NCI-H128 (cell line): ENCODE measurements at regions not wholly inside any gene's neighbourhood (a gene's known extent, or its start where the extent isn't known, plus 50 kb on each side); places are given as distances from the start of the nearest gene placed in this dataset.
"Not testable (repeated sequence)": the region's sequence is repeated elsewhere in the genome, so short reads cannot be mapped to it uniquely, and the experiment has no call there.

Experiments
- DNase-seq: peaks from one replicate; lab custom pipeline; 2025; ENCODE audit not compliant: unreplicated experiment; lab: John Stamatoyannopoulos, UW

DNA sequence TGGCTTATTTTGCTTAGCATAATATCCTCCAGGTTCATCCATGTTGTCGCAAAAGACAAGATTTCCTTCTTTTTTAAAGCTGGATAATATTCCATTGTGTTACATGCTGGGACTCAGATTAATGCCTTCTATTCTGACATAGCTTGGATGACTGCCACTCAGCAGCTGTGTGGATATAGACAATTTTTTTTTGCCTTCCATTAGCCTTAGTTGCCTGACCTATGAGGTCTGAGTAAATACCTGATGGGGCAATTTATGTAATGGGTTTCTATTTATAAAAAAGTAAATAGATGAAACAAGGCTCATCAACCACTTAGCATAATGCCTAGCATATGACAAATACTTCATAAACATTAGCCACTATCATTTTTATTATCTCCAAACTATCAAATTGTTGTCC lies 515.4 kb downstream of the ZNF674 start:
- peak; percentile 30 for DNase-seq

DNA sequence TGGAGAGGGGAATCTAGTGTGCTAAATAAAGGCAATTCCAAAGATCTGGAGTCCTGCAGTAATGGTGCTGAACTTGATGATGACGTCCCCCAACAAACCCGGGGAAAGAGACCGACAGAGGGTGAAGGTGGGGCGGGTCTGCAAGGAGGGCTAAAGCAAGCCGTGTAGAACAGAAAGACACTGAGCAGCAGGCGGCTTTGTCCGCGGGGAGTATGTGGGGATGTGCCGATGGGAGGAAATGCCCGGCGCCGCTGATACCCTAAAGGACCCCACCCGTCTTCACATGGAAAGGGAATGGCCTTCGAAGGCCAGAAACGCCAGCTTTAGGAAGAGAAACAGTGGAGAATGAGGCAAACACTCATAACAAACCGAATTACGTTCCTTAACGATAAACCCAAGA lies 528.9 kb downstream of the ZNF674 start:
- DNase-seq, result no peak

DNA sequence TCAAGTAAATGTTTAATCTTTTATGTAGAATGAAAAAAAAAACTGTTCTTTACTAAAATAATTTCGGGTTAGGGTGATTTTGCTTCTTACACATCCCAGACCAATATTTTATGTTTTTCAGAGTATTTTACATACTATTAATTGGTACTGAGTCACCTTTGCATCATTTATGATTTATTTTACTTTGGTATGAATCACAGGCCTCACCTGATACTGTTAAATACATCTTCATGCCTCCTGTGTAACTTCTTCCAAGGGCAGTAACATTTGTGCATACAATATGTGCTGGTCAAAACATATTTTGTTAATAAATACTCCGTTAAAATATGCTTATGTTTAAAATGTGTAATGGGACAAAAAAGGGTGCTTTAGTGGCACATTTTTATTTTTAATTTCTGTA lies 529.6 kb downstream of the ZNF674 start:
- no peak for DNase-seq

DNA sequence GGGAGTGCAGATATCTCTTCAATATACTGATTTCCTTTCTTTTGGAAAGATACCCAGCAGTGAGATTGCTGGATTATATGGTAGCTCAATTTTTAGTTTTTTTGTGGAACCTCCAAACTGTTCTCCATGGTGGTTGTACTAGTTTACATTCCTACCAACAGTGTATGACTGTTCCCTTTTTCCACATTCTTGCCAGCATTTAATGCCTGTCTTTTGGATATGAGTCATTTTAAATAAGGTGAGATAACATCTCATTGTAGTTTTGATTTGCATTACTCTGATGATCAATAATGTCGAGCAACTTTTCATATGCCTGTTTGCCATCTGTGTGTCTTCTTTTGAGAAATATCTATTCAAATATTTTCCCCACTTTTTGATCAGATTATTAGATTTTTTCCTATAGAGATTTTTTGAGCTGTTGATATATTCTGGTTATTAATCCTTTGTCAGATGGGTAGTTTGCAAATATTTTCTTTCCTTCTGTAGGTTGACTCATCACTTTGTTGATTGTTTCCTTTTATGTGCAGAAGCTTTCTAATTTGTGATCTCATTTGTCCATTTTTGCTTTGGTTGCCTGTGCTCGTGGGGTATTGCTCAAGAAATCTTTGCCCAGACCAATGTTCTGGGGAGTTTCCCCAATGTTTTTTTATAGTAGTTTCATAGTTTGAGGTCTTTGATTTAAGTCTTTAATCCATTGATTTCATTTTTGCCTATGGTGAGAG lies 552.7 kb downstream of the ZNF674 start:
- DNase-seq, result no peak

DNA sequence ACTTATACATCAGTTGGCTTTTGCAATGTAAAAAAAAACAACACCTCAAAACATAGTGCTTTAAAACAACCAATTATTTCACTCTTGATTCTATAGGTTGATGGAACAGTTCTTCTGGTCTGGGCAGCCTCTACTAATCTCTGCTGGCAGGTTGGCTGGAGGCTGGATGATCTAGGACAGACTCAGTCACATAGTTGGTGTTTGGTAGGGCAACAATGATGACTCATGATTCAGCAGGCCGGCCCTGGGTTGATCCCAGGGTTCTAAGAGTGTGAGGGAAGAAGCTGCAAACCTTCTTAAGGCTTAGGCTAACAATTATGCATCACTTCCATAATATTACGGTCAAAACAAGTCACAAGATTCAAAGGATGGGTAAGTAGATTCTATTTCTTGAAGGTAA lies 558.2 kb downstream of the ZNF674 start:
- DNase-seq, result no peak

DNA sequence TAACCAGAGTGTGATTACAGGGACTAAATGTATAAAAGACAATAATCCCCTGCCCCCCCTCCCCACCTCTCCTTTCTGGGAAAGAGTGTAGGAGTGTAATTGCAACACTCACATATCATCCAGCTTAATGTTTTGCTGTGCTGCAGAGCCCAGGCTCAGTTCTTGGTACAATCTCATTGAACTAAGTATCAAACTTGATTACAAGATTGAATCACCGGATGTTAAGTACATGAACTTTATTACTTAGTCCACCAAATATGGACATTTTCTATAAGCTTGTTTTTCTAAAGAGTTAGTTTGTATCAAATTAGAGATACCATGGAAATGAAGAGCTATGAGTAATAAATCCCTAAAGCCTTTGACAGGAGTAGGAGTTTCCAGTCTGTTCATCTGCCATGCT lies 559.1 kb downstream of the ZNF674 start:
- DNase-seq, result no peak

DNA sequence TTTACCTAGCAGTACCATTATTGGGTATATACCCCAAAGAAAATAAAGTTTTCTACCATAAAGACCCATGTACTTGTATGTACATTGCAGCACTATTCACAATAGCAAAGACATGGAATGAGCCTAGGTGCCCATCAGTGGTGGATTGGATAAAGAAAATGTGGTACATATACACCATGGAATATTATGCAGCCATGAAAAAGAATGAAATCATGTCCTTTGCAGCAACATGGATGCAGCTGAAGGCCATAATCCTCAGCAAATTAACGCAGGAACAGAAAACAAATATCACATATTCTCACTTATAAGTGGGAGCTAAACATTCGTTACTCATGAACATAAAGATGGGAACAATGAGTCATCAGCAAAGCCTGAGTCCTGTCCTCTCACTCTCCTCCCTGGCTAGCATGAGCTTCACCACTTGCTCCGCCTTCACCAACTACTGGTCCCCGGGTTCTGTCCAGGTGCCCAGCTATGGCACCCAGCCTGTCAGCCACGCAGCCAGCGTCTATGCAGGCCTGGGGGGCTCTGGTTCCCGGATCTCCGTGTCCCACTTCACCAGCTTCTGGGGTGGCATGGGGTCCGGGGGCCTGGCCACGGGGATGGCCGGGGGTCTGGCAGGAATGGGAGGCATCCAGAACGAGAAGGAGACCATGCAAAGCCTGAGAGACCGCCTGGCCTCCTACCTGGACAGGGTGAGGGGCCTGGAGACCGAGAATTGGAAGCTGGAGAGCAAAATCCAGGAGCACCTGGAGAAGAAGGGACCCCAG lies 562.1 kb downstream of the ZNF674 start:
- not testable (repeated sequence) for DNase-seq

DNA sequence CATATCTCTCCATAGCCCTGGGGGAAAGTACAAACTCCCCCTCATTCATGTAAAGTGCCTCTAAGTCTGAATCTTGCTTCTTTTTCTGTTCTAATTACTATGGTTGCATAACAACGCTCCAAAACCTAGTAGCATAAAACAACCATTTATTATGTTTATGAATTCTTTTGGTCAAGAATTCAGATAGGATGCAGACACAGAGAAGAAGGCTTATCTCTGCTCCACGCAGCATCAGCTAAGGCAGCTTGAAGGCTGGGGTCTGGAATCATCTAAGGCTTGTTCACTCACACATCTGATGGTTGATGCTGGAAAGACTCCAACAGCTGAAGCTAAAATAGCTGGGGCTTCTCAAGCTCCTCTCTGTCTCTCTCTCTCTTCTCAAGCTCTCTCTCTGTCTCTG lies 564.5 kb downstream of the ZNF674 start:
- no peak for DNase-seq

DNA sequence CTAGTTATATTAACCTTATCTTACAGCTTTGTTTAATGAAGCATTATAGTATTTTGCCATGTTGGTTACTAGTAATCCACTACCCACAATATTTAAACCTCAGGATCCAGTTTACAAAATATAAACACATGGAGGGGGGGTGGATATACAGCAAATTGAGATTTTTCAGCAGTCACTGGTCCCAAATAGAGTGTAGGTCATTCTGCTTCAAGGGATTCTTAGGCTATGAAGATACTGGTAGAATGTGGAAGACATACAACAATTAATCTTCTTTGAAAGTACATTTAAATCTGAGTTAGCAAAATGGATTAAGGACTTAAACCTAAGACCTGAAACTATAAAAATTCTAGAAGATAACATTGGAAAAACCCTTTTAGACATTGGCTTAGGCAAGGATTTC lies 569.6 kb downstream of the ZNF674 start:
- no peak for DNase-seq

DNA sequence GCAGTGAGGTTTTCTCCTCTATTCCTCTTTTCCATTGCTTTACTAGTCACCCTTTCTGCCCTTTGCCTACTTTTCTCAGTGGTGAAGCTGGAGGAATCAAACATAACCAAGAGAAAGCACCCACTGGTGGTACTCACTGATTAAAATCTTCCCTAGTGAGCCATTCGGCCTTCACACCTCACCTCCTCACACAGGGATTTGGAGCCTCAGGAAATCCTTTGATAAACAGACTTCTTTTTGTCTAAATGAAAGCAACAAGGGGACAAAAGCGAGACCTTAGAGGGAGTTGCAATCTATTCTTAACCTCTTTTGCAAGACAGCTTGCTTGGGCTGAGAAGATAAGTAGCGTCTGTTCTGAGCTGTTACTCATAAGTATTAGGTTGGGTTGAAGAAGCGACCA lies 572.6 kb downstream of the ZNF674 start:
- DNase-seq, result no peak

DNA sequence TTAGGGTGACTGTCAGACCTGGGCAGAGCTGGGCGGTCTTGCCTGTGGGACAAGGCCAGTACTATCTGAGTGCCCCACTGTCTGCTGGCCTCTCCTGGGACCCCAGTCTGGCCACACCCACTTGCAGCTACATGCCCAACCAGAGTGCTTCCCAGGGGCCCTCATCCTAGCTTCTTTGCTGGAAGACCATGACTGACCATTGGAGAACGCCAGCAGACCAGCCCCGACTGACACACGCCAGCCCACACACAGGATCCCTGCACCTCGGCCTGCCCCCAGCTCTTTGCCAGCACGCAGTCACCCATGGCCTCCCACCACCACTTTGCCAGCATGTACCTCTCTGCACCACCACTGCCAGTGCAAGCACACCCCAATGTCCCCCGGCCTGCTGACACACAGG lies 585.7 kb downstream of the ZNF674 start:
- no peak for DNase-seq

DNA sequence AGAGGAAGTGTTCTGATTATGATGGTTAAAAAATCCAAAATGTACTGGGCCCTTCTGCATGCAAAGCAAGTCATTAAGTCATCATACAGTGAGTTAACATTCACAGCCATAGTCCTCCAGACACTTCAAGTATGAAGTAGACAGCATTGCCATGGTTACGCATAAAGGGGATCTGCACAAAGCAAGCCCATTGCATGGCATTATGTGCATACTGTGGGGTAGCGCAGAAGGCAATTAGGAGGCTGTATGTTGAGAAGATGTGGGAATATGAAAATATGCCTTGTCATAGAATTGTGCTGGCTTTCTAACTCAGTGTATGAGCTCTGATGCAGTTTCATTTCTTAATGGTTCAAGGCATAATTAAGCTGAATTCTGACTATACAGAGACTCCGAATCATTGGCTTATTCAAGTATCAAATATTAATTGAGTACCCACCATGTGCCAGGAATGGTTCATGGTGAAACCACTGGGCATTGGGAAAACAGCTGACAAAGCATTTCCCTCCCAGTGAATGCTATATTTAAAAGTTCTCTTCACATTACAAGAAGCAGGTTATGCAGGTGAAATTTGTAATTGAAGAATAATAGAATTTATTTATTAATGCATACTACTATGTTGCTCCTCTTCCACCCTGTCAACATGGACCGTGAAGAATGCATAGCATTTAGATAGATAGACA lies 588.9 kb downstream of the ZNF674 start:
- no peak for DNase-seq

DNA sequence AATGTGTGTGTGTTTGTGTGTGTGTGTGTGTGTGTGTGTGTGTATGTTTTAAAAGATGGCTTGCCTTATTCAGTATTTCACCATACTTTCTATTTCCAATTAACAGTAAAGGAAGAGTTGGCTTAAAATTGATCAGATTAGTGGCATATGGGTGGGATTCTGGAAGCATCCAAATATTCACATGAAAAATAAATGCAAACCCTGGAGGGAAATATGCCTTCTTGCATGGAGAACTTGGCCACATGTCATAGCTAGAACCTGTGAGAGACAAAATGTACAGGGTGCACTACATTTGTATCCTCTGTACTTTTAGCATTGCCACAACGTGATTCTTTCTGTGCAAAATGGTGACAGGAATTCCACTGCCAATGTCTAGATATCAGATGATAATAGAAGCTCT lies 589.6 kb downstream of the ZNF674 start:
- no peak for DNase-seq

DNA sequence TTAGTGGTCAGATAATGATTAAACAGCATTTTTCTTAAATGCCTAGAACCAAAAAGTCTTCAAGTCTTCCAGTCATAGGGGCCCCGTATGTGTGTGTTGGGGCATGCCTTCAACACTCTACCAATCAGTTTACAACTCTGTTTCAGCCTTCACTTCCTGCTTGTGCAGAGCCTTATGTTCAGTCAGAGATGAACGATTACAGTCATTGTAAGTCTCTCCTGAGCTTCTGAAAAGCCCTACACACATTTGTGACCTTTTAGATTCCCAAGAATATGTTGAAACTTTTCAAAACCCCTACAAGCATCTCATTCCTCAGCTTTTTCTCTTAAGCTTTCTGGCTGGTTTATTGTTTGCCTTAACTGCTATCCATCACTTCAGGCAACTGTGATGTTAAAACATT lies 591.2 kb downstream of the ZNF674 start:
- DNase-seq, result no peak

DNA sequence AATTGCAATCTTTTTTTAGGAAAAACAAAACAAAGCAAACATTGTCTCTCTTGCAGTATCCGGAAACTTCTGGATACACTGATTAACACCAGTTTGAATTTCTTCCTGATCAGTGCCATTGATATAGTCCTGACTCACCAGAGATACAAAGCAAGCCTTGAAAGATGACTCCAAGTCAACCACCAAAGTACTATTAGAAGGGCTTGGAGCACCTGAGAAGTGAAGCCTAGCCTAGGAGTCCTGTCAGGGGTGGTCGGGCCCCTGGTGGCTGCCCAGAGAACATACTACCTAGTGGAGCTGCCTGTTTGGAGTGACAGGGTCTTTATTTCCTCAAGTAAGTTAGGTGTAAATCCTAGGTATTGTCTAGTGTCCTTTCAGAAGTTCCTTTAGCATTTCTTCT lies 593.2 kb downstream of the ZNF674 start:
- DNase-seq, result no peak

DNA sequence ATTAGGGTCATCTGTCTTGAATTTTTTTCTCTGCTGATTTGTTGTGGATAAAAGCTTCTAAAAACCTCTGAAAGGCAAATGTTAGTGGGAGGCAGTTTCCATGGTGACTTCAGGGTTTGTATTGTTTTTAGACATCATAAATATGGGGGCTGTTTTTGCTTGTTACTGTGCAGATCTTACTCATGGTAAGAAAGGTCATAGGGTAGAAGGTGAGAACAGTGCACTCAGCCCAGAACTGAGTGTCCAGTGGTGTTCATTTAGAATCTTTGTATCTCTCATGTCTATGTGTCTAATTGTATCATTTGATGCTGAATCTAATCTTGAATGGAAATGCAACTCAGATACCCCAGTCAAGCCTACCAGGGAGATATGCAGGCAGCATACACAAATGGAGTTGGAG lies 609.8 kb downstream of the ZNF674 start:
- DNase-seq, result no peak

DNA sequence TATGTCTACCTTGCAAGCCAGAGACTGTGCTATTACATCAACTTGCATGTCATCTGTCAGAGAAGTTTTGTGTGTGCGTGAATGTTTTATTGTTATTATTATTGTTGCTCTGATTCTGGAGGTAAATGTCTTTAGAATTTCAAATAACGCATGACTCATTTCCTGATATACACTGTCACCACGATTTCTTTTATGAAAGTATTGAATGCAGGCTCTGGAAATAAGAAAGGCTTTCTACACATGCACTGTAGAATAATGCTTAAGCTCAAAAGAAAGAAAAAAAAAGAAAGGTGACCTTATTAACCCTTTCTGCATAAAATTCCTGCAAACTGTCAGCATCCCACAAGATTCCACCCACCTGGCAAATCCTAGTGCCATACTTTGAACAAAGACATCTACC lies 632.9 kb downstream of the ZNF674 start:
- no peak for DNase-seq

DNA sequence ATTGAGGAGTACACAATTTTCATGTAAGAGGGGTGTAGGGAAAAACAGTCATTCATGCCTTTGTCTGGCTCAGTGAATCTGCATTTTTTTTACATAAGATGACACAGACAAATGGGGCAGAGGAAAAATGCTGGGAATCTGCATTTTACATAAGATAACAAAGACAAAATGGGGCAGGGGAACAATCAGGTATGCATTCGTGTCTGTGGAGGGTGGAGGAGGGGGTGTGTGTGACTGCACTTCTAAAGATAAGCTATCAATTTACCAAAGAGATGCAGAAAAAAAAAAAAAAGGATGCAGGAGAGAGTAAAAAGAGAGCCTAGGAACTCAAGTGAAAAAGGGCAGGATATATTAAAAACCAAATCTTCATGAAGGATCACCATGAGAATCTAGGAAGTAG lies 637.4 kb downstream of the ZNF674 start:
- DNase-seq, result no peak

DNA sequence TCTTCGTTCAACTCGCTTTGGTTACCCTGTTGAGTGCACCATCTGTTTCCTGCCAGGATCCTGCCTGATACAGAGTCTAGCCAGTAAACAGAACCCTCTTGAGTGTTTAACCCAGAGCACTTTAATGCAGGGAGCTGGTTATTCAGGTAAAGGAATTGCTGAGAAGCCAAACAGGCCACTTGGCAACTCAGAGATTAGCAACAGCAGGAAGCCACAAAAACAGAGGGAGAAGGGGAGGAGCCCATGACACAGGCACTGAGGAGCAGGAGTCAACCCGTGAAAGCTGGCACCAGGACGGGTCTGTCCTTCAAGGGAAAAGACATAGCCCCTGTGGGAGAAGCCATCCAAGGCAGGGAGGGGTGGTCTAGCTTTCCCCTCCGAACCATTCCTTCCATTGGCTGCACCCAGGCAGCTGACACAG lies 641.4 kb downstream of the ZNF674 start:
- no peak for DNase-seq

DNA sequence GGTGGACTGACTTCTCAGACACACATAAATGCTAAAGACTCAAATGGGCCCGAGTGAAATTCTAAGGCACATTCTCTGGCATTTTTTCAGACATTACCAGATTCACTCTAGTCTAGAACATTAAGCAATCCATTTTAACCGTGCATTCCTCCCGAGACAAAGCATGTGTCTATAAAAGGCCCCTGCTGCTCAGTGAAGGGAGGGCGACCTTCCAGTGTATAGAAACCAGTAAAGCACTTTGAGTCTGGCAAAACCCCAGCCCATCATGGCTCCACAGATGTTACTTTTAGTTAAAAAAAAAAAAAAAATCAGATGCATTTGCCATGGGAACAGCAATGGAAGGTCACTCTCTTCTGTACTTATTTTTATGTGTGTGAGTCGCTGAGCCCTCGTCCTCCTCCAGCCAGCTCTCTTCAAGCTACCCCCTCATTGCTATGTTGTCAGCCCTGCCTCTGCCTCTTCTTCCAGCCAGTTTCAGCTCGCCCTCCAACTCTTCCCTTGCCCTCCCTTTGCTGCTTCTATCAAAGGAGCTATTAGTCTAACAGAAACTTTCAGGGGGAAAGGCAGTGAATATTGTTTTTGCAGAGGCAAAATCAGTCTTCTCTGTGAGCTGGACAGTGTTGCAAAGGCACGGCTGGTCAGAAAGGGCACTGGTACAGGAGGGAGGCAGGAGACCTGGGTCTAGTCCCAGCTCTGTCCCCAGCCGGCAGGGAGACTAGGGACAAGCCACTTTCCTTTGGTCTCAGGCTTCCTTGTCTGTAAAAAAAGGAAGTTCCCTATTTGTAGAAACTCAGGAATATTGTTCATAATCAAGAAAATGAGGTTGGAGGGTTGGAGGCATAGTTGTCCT lies 644.2 kb downstream of the ZNF674 start:
- no peak for DNase-seq
